GM12878 (cell line): ENCODE measurements at regions not wholly inside any gene's neighbourhood (a gene's known extent, or its start where the extent isn't known, plus 50 kb on each side); places are given as distances from the start of the nearest gene placed in this dataset.
A peak's percentile ranks its signal among the peaks of the same experiment; 100 is the strongest.

Source experiments
- FOS ChIP-seq: IDR thresholded peaks from 3 replicates; pipeline ENCODE4 v1.6.1; 2011; ENCODE audit warnings: borderline replicate concordance; ENCODE audit not compliant: insufficient read length; ENCODE audit errors: extremely low read depth
- JUNB ChIP-seq: IDR thresholded peaks from 2 replicates; pipeline ENCODE4 v1.6.1; 2016; ENCODE audit warnings: antibody characterized with exemption, mild to moderate bottlenecking
- LARP7 ChIP-seq: fragments of 450-650 bp; IDR thresholded peaks from 2 replicates; pipeline ENCODE4 v1.6.1; 2017; ENCODE audit warnings: mild to moderate bottlenecking
- MEF2A ChIP-seq: IDR thresholded peaks from 2 replicates; pipeline ENCODE4 v1.6.1; 2011; ENCODE audit warnings: low read depth, mild to moderate bottlenecking, low read length, moderate library complexity; ENCODE audit not compliant: insufficient read depth
- NBN ChIP-seq: fragments of 450-650 bp; IDR thresholded peaks from 2 replicates; pipeline ENCODE4 v1.6.1; 2016
- NFXL1 ChIP-seq: fragments of 450-650 bp; IDR thresholded peaks from 2 replicates; pipeline ENCODE4 v1.6.1; 2017; ENCODE audit warnings: antibody characterized with exemption, mild to moderate bottlenecking, borderline replicate concordance
- NR2F1 ChIP-seq: fragments of 450-650 bp; conservative IDR thresholded peaks from 2 replicates; pipeline ENCODE4 v1.6.1; 2017; ENCODE audit warnings: mild to moderate bottlenecking
- RAD51 ChIP-seq: fragments of 450-650 bp; IDR thresholded peaks from 2 replicates; pipeline ENCODE4 v1.6.1; 2016; ENCODE audit warnings: moderate library complexity, mild to moderate bottlenecking, inconsistent platforms
- RUNX3 ChIP-seq: IDR thresholded peaks from 2 replicates; pipeline ENCODE4 v1.6.1; 2012; ENCODE audit warnings: low read length, inconsistent platforms
- SIN3A ChIP-seq: IDR thresholded peaks from 2 replicates; pipeline ENCODE4 v1.6.1; 2012; ENCODE audit warnings: low read depth, low read length, improper control_type of control experiment
- SREBF1 ChIP-seq: IDR thresholded peaks from 2 replicates; pipeline ENCODE4 v1.6.1; 2012; ENCODE audit warnings: mild to moderate bottlenecking, low read length
- SRF ChIP-seq, 2 experiments: IDR thresholded peaks; 2 replicates each; pipeline ENCODE4 v1.6.1; 2011; ENCODE audit warnings: low read depth in 2 of 2, low read length in 2 of 2, mild to moderate bottlenecking in 1 of 2, moderate library complexity in 1 of 2
- STAT3 ChIP-seq: IDR thresholded peaks from 2 replicates; pipeline ENCODE4 v1.6.1; 2011; ENCODE audit warnings: low read depth, low read length, improper control_type of control experiment
- SUPT20H ChIP-seq: IDR thresholded peaks from 2 replicates; pipeline ENCODE4 v1.6.1; 2011; ENCODE audit warnings: low read depth, mild to moderate bottlenecking, low read length, moderate library complexity, borderline replicate concordance; ENCODE audit not compliant: control insufficient read depth
- TF ChIP-seq, protein P1 (sequence below): fragments of 450-650 bp; IDR thresholded peaks from 2 replicates; pipeline ENCODE4 v1.6.1; 2014; ENCODE audit warnings: mild to moderate bottlenecking
- TF ChIP-seq, protein P2 (sequence below): fragments of 450-650 bp; conservative IDR thresholded peaks from 2 replicates; pipeline ENCODE4 v1.6.1; 2017; ENCODE audit warnings: mild to moderate bottlenecking, moderate library complexity
- TF ChIP-seq, protein P3 (sequence below): fragments of 450-650 bp; formaldehyde crosslinking; IDR thresholded peaks from 2 replicates; pipeline ENCODE4 v1.4.0; 2020; ENCODE audit warnings: mild to moderate bottlenecking, moderate library complexity
- TF ChIP-seq, protein P4 (sequence below): IDR thresholded peaks from 2 replicates; pipeline ENCODE4 v1.6.1; 2011; ENCODE audit warnings: low read depth, mild to moderate bottlenecking, low read length, moderate library complexity, borderline replicate concordance; ENCODE audit errors: extremely low read depth
- TF ChIP-seq, protein P5 (sequence below): fragments of 450-650 bp; IDR thresholded peaks from 2 replicates; pipeline ENCODE4 v1.6.1; 2017; ENCODE audit warnings: antibody characterized with exemption, mild to moderate bottlenecking, moderate library complexity

DNA sequence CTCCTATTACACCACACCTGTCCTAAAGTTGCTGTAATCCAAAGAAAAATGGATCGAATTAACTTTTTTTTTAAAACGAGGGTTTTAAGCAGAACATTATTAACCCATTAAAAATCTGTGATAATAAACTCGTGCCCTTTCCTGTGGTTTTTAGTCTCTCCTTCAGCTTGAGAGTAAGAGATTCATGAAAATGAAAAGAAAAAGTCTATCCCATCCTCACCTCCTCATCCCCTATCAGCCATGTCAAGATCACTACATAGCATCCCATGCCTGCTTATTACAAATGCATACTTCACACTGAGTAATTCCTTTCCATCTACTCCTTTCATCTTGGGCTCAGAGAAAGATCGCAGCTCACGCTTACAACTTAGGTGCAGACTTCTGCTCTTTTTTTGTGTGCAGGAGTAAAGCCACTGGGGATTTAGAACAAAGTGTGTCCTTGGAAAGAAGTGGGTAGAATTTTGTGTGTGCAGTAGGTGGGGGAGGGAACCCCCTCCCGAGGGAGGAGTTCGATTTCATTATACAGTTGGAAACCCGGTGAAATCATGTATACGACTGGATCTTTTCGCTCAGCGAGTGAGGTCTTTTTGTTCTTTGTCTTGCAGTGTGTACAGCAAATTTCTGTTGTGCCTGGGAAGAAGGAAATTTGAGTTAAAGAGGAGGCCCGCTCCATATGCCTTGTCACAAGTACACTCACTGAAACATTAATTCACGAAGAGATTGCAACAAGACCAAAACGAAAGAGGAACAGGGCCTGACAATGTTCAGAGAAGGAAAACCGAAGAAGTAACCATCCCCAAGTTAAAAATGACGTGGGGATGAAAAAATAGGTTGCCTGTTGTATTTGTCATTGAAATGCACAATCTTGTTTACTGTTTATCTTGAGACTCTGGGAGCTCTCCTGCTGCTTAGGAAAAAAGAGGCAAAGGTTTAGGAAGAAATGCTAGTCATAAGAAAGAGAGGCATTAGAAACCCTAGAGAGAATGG lies 146.5 kb upstream of the ZNF217 start (continued):
- peak; percentile 37; the same call in 1 of the 2 replicates for TF ChIP-seq NFXL1
- TF ChIP-seq LARP7, result no peak
- no peak for TF ChIP-seq RAD51
- TF ChIP-seq NBN, result peak; percentile 64
- no peak for TF ChIP-seq SIN3A
- no peak for TF ChIP-seq NR2F1
- TF ChIP-seq FOS, result no peak
- TF ChIP-seq, protein P1, sequence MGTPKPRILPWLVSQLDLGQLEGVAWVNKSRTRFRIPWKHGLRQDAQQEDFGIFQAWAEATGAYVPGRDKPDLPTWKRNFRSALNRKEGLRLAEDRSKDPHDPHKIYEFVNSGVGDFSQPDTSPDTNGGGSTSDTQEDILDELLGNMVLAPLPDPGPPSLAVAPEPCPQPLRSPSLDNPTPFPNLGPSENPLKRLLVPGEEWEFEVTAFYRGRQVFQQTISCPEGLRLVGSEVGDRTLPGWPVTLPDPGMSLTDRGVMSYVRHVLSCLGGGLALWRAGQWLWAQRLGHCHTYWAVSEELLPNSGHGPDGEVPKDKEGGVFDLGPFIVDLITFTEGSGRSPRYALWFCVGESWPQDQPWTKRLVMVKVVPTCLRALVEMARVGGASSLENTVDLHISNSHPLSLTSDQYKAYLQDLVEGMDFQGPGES, result no peak
- TF ChIP-seq, protein P2, sequence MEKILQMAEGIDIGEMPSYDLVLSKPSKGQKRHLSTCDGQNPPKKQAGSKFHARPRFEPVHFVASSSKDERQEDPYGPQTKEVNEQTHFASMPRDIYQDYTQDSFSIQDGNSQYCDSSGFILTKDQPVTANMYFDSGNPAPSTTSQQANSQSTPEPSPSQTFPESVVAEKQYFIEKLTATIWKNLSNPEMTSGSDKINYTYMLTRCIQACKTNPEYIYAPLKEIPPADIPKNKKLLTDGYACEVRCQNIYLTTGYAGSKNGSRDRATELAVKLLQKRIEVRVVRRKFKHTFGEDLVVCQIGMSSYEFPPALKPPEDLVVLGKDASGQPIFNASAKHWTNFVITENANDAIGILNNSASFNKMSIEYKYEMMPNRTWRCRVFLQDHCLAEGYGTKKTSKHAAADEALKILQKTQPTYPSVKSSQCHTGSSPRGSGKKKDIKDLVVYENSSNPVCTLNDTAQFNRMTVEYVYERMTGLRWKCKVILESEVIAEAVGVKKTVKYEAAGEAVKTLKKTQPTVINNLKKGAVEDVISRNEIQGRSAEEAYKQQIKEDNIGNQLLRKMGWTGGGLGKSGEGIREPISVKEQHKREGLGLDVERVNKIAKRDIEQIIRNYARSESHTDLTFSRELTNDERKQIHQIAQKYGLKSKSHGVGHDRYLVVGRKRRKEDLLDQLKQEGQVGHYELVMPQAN, result no peak; the same call in 1 of the 2 replicates
- 0 out of 2 replicates have a peak, but pooled peaks have one; percentile 63 for TF ChIP-seq MEF2A
- TF ChIP-seq STAT3, result no peak
- TF ChIP-seq SUPT20H, result no peak
- TF ChIP-seq, protein P3, sequence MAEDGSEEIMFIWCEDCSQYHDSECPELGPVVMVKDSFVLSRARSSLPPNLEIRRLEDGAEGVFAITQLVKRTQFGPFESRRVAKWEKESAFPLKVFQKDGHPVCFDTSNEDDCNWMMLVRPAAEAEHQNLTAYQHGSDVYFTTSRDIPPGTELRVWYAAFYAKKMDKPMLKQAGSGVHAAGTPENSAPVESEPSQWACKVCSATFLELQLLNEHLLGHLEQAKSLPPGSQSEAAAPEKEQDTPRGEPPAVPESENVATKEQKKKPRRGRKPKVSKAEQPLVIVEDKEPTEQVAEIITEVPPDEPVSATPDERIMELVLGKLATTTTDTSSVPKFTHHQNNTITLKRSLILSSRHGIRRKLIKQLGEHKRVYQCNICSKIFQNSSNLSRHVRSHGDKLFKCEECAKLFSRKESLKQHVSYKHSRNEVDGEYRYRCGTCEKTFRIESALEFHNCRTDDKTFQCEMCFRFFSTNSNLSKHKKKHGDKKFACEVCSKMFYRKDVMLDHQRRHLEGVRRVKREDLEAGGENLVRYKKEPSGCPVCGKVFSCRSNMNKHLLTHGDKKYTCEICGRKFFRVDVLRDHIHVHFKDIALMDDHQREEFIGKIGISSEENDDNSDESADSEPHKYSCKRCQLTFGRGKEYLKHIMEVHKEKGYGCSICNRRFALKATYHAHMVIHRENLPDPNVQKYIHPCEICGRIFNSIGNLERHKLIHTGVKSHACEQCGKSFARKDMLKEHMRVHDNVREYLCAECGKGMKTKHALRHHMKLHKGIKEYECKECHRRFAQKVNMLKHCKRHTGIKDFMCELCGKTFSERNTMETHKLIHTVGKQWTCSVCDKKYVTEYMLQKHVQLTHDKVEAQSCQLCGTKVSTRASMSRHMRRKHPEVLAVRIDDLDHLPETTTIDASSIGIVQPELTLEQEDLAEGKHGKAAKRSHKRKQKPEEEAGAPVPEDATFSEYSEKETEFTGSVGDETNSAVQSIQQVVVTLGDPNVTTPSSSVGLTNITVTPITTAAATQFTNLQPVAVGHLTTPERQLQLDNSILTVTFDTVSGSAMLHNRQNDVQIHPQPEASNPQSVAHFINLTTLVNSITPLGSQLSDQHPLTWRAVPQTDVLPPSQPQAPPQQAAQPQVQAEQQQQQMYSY, result no peak
- TF ChIP-seq JUNB, result peak; percentile 46
- peak; percentile 48 for TF ChIP-seq RUNX3
- TF ChIP-seq, protein P4, sequence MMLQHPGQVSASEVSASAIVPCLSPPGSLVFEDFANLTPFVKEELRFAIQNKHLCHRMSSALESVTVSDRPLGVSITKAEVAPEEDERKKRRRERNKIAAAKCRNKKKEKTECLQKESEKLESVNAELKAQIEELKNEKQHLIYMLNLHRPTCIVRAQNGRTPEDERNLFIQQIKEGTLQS, result no peak
- TF ChIP-seq, protein P5, sequence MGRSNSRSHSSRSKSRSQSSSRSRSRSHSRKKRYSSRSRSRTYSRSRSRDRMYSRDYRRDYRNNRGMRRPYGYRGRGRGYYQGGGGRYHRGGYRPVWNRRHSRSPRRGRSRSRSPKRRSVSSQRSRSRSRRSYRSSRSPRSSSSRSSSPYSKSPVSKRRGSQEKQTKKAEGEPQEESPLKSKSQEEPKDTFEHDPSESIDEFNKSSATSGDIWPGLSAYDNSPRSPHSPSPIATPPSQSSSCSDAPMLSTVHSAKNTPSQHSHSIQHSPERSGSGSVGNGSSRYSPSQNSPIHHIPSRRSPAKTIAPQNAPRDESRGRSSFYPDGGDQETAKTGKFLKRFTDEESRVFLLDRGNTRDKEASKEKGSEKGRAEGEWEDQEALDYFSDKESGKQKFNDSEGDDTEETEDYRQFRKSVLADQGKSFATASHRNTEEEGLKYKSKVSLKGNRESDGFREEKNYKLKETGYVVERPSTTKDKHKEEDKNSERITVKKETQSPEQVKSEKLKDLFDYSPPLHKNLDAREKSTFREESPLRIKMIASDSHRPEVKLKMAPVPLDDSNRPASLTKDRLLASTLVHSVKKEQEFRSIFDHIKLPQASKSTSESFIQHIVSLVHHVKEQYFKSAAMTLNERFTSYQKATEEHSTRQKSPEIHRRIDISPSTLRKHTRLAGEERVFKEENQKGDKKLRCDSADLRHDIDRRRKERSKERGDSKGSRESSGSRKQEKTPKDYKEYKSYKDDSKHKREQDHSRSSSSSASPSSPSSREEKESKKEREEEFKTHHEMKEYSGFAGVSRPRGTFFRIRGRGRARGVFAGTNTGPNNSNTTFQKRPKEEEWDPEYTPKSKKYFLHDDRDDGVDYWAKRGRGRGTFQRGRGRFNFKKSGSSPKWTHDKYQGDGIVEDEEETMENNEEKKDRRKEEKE, result no peak; the same call in 1 of the 2 replicates
- TF ChIP-seq SREBF1, result no peak
- TF ChIP-seq SRF (IDR thresholded peaks at IDR 0.05; ENCODE audit: low read depth in 2 of 2, low read length in 2 of 2), result no peak
